ENCODE measurements at regions not wholly inside any gene's neighbourhood (a gene's known extent, or its start where the extent isn't known, plus 50 kb on each side); places are given as distances from the start of the nearest gene placed in this dataset.

DNA sequence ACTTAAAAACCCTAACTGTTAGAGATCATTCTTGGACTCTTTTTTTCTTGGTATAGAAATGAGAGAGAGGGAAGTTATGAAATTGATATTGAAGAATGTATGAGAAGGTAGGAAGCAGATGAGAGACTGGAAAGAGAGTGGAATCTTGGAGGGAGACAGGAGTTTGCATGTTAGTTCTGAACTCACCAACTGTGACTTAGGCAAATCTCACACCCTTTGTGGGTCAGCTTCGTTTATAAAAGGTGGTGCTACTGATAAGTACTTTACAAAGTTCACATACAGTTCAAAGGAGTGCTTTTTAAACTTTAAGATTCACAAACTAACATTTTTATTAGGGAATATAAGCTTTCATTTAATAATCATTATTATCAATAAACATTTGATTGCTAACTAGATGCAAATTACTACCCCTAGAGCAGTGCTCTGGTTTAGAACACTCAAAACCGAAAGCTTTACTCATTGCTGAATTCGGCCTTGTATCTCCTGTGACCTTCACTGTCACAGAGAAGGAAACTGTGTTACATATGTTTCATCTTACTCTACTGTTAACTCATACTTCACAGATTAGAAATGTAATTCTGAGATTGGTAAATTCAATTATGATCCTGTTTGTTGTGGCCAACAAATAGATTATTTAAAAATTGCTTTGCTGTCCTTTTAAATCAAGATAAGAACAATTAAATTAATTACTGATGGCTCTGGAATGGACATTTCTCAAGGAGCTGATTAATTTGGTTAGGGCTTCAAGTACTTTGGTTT lies 143.2 kb downstream of the RMI1 start:
- H3K9me3 ChIP-seq = no peaks in the 10 kb centered on the region
- no peak overlapping the region for H3K27ac ChIP-seq
- H3K27me3 ChIP-seq = no peaks in the 10 kb centered on the region
- no peak for DNase-seq
- 72 to 82% methylated on average over 3 of the region's 3 CpGs for WGBS, 2 donors
- no peaks in the 10 kb centered on the region for H3K36me3 ChIP-seq
- no peaks in the 10 kb centered on the region for H3K4me1 ChIP-seq
- TF ChIP-seq POLR2A (IDR thresholded peaks at IDR 0.05) = no peak
- TF ChIP-seq, protein P1, sequence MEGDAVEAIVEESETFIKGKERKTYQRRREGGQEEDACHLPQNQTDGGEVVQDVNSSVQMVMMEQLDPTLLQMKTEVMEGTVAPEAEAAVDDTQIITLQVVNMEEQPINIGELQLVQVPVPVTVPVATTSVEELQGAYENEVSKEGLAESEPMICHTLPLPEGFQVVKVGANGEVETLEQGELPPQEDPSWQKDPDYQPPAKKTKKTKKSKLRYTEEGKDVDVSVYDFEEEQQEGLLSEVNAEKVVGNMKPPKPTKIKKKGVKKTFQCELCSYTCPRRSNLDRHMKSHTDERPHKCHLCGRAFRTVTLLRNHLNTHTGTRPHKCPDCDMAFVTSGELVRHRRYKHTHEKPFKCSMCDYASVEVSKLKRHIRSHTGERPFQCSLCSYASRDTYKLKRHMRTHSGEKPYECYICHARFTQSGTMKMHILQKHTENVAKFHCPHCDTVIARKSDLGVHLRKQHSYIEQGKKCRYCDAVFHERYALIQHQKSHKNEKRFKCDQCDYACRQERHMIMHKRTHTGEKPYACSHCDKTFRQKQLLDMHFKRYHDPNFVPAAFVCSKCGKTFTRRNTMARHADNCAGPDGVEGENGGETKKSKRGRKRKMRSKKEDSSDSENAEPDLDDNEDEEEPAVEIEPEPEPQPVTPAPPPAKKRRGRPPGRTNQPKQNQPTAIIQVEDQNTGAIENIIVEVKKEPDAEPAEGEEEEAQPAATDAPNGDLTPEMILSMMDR (IDR thresholded peaks at IDR 0.05) = no peak
- intact Hi-C loops (cut with DNase I) = no loop called here
- H3K4me3 ChIP-seq = no peak overlapping the region

DNA sequence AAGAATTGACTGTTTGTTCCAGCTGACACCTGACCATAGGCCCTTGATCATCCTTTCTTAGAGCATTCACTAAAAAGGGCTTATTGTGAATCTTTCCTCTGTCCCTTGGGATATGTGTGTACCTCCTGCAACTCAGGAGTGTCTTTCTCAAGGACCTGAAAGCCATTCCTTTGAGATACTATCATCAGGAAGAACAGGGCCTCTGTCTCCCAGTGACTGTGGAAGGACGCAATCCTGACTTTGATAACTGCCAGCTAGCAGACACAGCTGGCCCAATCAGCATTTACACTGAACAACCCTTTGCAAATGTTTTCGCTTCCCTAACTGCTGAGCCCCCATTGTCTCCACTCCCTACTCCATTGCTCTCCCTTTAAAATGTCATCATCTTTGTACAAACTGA lies 144.4 kb downstream of the RMI1 start:
- Histone ChIP-seq H3K4me3 (no peak overlapping the region), H3K36me3 (no peaks in the 10 kb centered on the region), H3K9me3 (no peaks in the 10 kb centered on the region), H3K27me3 (no peaks in the 10 kb centered on the region), H3K27ac (no peak overlapping the region), H3K4me1 (no peaks in the 10 kb centered on the region)
- TF ChIP-seq POLR2A (IDR thresholded peaks at IDR 0.05) = no peak
- TF ChIP-seq, protein P1 (IDR thresholded peaks at IDR 0.05) = no peak
- intact Hi-C loops (cut with DNase I) = no loop called here
- no peak for DNase-seq
- WGBS, 2 donors = 86 to 100% methylated on average over 2 of the region's 2 CpGs

DNA sequence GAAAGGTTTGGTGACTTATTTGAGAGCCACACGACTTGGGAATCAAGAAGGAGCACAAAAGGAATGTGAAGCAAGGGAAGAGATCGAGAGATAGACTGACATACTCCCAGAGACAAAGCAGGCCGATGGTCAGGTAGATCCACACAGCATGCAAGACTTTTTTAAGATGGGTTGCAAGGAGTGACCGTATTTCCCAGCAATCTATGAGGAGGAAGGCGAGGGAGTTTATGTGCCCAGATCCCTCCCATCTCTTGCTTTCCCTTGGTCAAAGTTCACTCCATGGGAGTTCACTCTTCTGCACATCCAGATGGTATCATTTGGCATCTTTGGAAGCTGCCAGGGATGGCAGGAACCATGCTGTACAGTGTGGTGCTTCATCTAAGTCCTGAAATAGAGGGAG lies 148.9 kb downstream of the RMI1 start:
- no peaks in the 10 kb centered on the region for H3K9me3 ChIP-seq
- TF ChIP-seq, protein P1 (IDR thresholded peaks at IDR 0.05) = no peak
- TF ChIP-seq POLR2A (IDR thresholded peaks at IDR 0.05) = no peak
- intact Hi-C loops (cut with DNase I) = no loop called here
- H3K27ac ChIP-seq = no peak overlapping the region
- H3K27me3 ChIP-seq = no peaks in the 10 kb centered on the region
- H3K4me3 ChIP-seq = no peak overlapping the region
- no peaks in the 10 kb centered on the region for H3K4me1 ChIP-seq
- no peak for DNase-seq
- 58 to 63% methylated on average over 5 of the region's 5 CpGs for WGBS, 2 donors
- no peaks in the 10 kb centered on the region for H3K36me3 ChIP-seq

GRCh38 chr9:84136119-84136868 lies 155.7 kb downstream of the RMI1 start:
- no peaks in the 10 kb centered on the region for H3K9me3 ChIP-seq
- no peak for DNase-seq
- H3K4me1 ChIP-seq = peaks cover 9 to 56% (median 27%) of the 10 kb centered on the region in 3 donors
- peak overlapping the region; percentile 0 to 70 (median 35) for H3K27ac ChIP-seq
- intact Hi-C loops (cut with DNase I) = no loop called here
- no peak overlapping the region for H3K4me3 ChIP-seq
- 39 to 42% methylated on average over 10 to 13 of the region's 13 CpGs for WGBS, 2 donors
- H3K36me3 ChIP-seq = no peaks in the 10 kb centered on the region
- H3K27me3 ChIP-seq = peaks cover 0 to 14% (median 0%) of the 10 kb centered on the region in 4 donors
- TF ChIP-seq POLR2A (IDR thresholded peaks at IDR 0.05) = no peak
- TF ChIP-seq, protein P1 (IDR thresholded peaks at IDR 0.05) = no peak

- no peak overlapping the region for H3K4me3 ChIP-seq
- peak overlapping the region in 3 of 4 donors; percentile 6 to 62 (median 20) for H3K27ac ChIP-seq
- TF ChIP-seq POLR2A (IDR thresholded peaks at IDR 0.05) = no peak
- TF ChIP-seq, protein P1 (IDR thresholded peaks at IDR 0.05) = no peak
- H3K36me3 ChIP-seq = no peaks in the 10 kb centered on the region
- no peaks in the 10 kb centered on the region for H3K9me3 ChIP-seq
- peaks cover 9 to 57% (median 27%) of the 10 kb centered on the region in 3 donors for H3K4me1 ChIP-seq
- intact Hi-C loops (cut with DNase I) = no loop called here
- 59 to 67% methylated on average over 2 of the region's 2 CpGs for WGBS, 2 donors
- no peak for DNase-seq
- H3K27me3 ChIP-seq = peaks cover 0 to 31% (median 0%) of the 10 kb centered on the region in 4 donors
Observed at GRCh38 chr9:84137968-84138367, 157.4 kb downstream of the RMI1 start.
